Astrocyte (in vitro differentiated cells and primary cell): ENCODE measurements at regions not wholly inside any gene's neighbourhood (a gene's known extent, or its start where the extent isn't known, plus 50 kb on each side); places are given as distances from the start of the nearest gene placed in this dataset.

ENCODE experiments used
- CTCF ChIP-seq: IDR thresholded peaks from 2 replicates; pipeline ENCODE4 v1.5.1; 2011; ENCODE audit warnings: low read depth, mild to moderate bottlenecking, inconsistent platforms, low read length, moderate library complexity; ENCODE audit not compliant: insufficient read depth
- EZH2 ChIP-seq: IDR thresholded peaks from 2 replicates; pipeline ENCODE4 v1.6.1; 2012; ENCODE audit warnings: mild to moderate bottlenecking, low read length, inconsistent platforms; ENCODE audit not compliant: insufficient read depth

GRCh38 chr11:116384876-116385275 lies 387.9 kb downstream of the BUD13 start:
- TF ChIP-seq CTCF (no peak), EZH2 (no peak)
